ENCODE measurements at regions not wholly inside any gene's neighbourhood (a gene's known extent, or its start where the extent isn't known, plus 50 kb on each side); places are given as distances from the start of the nearest gene placed in this dataset.
A peak's percentile ranks its signal among the peaks of the same experiment; 100 is the strongest.
"Not testable (repeated sequence)": the region's sequence is repeated elsewhere in the genome, so short reads cannot be mapped to it uniquely, and the experiment has no call there.

GRCh38 chr22:19661156-19661555 lies 53.1 kb upstream of the SEPTIN5 start:
- intact Hi-C loops (cut with DNase I): no loop called here
- TF ChIP-seq CTCF (IDR thresholded peaks at IDR 0.05): no peak
- TF ChIP-seq POLR2A (IDR thresholded peaks at IDR 0.05): no peak
- no peak overlapping the region for H3K4me3 ChIP-seq (replicated peaks in 1 of 3)
- H3K27ac ChIP-seq: no peak overlapping the region
- no peaks in the 10 kb centered on the region for H3K27me3 ChIP-seq
- DNase-seq: no peak
- no peaks in the 10 kb centered on the region for H3K36me3 ChIP-seq
- H3K4me1 ChIP-seq: peaks cover 0 to 11% of the 10 kb centered on the region in 2 donors
- H3K9me3 ChIP-seq: no peaks in the 10 kb centered on the region

GRCh38 chr22:19662049-19662684 lies 52.1 kb upstream of the SEPTIN5 start:
- intact Hi-C loops (cut with DNase I); DNase-seq; H3K4me3 ChIP-seq (replicated peaks in 1 of 3); H3K9me3 ChIP-seq; H3K27ac ChIP-seq; H3K27me3 ChIP-seq; H3K36me3 ChIP-seq: not testable (repeated sequence)
- peaks cover 0 to 12% of the 10 kb centered on the region in 2 donors for H3K4me1 ChIP-seq
- 86 to 87% methylated on average over 22 of the region's 22 CpGs for WGBS, 2 donors

- Histone ChIP-seq H3K36me3 (no peaks in the 10 kb centered on the region), H3K4me3 (replicated peaks in 1 of 3) (no peak overlapping the region), H3K27ac (no peak overlapping the region), H3K27me3 (no peaks in the 10 kb centered on the region), H3K9me3 (no peaks in the 10 kb centered on the region), H3K4me1 (peaks cover 0 to 12% of the 10 kb centered on the region in 2 donors)
- TF ChIP-seq POLR2A (IDR thresholded peaks at IDR 0.05): no peak
- no peak for TF ChIP-seq CTCF (IDR thresholded peaks at IDR 0.05)
- whole genome bisulfite sequencing, 2 donors: 39 to 62% methylated on average over 6 of the region's 6 CpGs
- intact Hi-C loops (cut with DNase I): no loop called here
- peak; percentile 37 to 50 for DNase-seq
Observed at GRCh38 chr22:19663286-19663815, 51.0 kb upstream of the SEPTIN5 start.

- TF ChIP-seq POLR2A (IDR thresholded peaks at IDR 0.05) (no peak), CTCF (IDR thresholded peaks at IDR 0.05) (no peak)
- 52 to 55% methylated on average over 14 of the region's 14 CpGs for WGBS, 2 donors
- Histone ChIP-seq H3K27ac (no peak overlapping the region), H3K27me3 (no peaks in the 10 kb centered on the region), H3K4me3 (replicated peaks in 1 of 3) (no peak overlapping the region), H3K4me1 (peaks cover 0 to 12% of the 10 kb centered on the region in 2 donors), H3K36me3 (no peaks in the 10 kb centered on the region), H3K9me3 (no peaks in the 10 kb centered on the region)
- intact Hi-C loops (cut with DNase I): no loop called here
- DNase-seq: peak; percentile 24
Observed at GRCh38 chr22:19663821-19664355, 50.4 kb upstream of the SEPTIN5 start.

- no peak for DNase-seq
- H3K9me3 ChIP-seq: no peaks in the 10 kb centered on the region
- 79 to 83% methylated on average over 2 of the region's 2 CpGs for WGBS, 2 donors
- intact Hi-C loops (cut with DNase I): no loop called here
- H3K27me3 ChIP-seq: no peaks in the 10 kb centered on the region
- H3K36me3 ChIP-seq: no peaks in the 10 kb centered on the region
- H3K27ac ChIP-seq: no peak overlapping the region
- no peak overlapping the region for H3K4me3 ChIP-seq (replicated peaks in 1 of 3)
- peaks cover 0 to 12% of the 10 kb centered on the region in 2 donors for H3K4me1 ChIP-seq
- no peak for TF ChIP-seq CTCF (IDR thresholded peaks at IDR 0.05)
- no peak for TF ChIP-seq POLR2A (IDR thresholded peaks at IDR 0.05)
Observed at GRCh38 chr22:19664406-19664805, 49.9 kb upstream of the SEPTIN5 start.

All from thyroid gland (tissue), 4 donors.